ENCODE measurements at regions not wholly inside any gene's neighbourhood (a gene's known extent, or its start where the extent isn't known, plus 50 kb on each side); places are given as distances from the start of the nearest gene placed in this dataset.
"Not testable (repeated sequence)": the region's sequence is repeated elsewhere in the genome, so short reads cannot be mapped to it uniquely, and the experiment has no call there.

DNA sequence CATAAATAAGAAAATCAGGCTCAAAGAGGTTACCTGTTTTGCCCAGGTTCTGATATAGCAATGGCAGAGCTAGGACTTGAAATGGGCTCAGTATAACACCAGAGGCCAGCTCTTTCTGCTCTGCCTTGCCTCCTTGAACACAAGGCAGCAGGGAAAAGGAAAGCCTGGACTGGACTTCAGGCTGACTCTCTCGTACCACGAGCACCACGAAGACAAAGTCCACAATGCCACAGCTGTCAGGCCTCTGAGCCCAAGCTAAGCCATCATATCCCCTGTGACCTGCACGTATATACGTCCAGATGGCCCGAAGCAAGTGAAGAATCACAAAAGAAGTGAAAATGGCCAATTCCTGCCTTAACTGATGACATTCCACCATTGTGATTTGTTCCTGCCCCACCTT is 75.6 kb upstream of the SRSF6 start:
- not testable (repeated sequence) for H3K4me1 Mint-ChIP-seq, DNase-seq, H3K36me3 Mint-ChIP-seq, H3K4me3 Mint-ChIP-seq, H3K27ac Mint-ChIP-seq, H3K9me3 Mint-ChIP-seq
- H3K27me3 Mint-ChIP-seq, result peaks cover 18% of the 10 kb centered on the region

DNA sequence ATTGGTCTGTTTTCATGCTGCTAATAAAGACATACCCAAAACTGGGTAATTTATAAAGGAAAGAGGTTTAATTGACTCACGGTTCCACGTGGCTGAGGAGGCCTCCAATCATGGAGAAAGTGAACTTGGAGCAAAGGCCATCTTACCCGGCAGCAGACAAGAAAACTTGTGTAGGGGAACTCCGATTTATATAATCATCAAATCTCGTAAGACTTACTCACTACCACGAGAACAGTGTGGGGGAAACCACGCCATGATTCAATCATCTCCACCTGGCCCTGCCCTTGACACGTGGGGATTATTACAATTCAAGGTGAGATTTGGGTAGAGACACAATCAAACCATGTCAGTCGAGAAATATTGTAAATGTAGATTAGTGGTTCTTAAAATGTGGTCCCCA is 76.2 kb upstream of the SRSF6 start:
- not testable (repeated sequence) for H3K9me3 Mint-ChIP-seq, DNase-seq, H3K36me3 Mint-ChIP-seq, H3K4me1 Mint-ChIP-seq, H3K27ac Mint-ChIP-seq, H3K4me3 Mint-ChIP-seq
- H3K27me3 Mint-ChIP-seq, result peaks cover 18% of the 10 kb centered on the region

DNA sequence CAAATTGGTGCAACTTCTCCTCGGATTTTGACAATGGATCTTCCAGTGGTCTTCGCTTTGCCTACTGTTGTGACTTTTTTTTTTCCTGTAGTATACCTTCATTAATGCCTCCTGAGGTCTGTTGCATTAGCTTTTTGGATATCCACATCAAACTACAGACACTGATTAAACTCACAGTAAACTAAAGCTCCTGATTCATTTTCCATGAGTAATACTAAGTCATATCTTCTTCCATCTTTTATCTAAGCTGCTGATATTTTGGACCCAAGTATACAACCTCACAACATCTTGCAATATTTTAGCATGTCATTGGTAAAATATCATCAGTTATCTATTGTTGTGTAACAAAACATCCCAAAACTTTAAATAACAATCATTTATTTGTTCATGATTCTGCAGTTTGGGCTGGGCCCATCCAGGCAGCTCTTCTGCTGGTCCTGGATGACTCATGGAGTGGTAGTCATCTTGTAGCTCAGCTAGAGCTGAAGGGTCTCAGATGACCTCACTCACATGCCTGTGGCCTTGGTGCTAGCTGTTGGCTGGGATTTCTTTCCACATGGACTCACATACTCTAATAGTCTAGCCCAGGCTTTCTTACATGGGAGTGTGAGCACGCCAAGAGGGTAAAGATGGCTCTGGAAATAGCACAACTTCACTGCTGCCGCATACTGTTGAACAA is 78.3 kb upstream of the SRSF6 start:
- no peak overlapping the region for H3K4me3 Mint-ChIP-seq
- H3K4me1 Mint-ChIP-seq, result peaks cover 3% of the 10 kb centered on the region
- no peaks in the 10 kb centered on the region for H3K9me3 Mint-ChIP-seq
- H3K27me3 Mint-ChIP-seq, result peaks cover 23% of the 10 kb centered on the region
- no peak overlapping the region for H3K27ac Mint-ChIP-seq
- DNase-seq, result no peak
- H3K36me3 Mint-ChIP-seq, result no peaks in the 10 kb centered on the region

DNA sequence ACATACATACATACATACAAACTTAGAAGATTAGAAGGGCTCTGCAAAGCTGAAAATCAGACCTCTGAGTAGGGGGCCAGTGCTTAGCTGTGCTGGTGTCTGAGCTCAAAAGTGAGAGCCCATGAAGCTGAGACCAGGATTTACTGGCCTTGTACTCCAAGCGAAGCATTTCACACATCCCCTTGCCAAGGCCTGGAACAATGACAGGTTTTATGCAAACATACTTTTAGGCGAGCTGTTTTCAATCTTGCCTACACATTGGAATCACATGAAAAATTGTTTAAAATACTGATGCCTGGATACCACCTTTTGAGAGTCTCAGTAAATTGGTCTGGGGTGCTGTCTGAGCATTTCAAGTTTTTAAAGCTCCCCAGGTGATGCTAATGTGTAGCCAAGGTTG is 80.9 kb upstream of the SRSF6 start:
- Mint-ChIP-seq H3K4me1 (peaks cover 3% of the 10 kb centered on the region), H3K9me3 (no peaks in the 10 kb centered on the region), H3K27me3 (peaks cover 13% of the 10 kb centered on the region), H3K36me3 (no peaks in the 10 kb centered on the region), H3K4me3 (no peak overlapping the region), H3K27ac (no peak overlapping the region)
- DNase-seq, result no peak

DNA sequence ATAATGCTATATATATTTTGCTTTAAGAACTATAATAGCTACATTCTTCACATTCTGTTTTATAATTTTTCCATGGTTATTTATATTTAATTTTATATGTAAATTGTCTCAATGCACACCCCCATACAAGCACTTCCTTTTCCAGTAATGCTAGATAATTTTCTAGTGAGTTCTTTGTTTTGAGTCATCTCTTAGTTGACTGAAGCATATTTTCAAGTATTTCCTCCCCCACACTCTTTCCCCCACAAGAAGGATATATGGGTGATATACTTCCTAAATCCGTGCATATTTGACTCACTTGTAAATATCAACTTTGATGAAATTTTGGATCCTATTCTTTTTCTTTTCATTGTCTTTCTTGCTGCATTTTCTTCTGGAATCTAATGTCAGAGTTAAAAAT is 82.1 kb upstream of the SRSF6 start:
- Mint-ChIP-seq H3K4me3 (no peak overlapping the region), H3K9me3 (no peaks in the 10 kb centered on the region), H3K4me1 (no peaks in the 10 kb centered on the region), H3K27ac (no peak overlapping the region), H3K36me3 (no peaks in the 10 kb centered on the region), H3K27me3 (peaks cover 12% of the 10 kb centered on the region)
- DNase-seq, result no peak

DNA sequence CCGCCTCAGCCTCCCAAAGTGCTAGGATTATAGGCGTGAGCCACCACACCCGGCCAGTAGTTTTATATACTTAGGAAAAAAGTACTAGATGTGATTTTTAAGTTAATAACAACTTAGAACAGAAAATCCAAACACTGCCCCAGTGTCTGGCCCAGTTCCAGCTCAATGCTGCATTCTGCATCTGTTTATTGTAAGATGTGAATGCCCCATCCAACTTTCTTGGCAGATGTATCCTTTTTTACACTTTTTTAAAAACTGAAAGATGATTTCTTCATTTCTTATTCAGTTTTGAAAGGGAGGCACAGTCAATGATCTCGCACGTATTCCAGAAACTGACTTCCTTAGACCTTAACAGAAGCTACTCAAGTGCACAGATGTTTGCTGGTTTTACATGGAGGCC is 85.6 kb upstream of the SRSF6 start:
- H3K4me1 Mint-ChIP-seq, result no peaks in the 10 kb centered on the region
- no peak overlapping the region for H3K27ac Mint-ChIP-seq
- no peak overlapping the region for H3K4me3 Mint-ChIP-seq
- H3K36me3 Mint-ChIP-seq, result no peaks in the 10 kb centered on the region
- no peaks in the 10 kb centered on the region for H3K9me3 Mint-ChIP-seq
- no peak for DNase-seq
- H3K27me3 Mint-ChIP-seq, result peaks cover 5% of the 10 kb centered on the region

DNA sequence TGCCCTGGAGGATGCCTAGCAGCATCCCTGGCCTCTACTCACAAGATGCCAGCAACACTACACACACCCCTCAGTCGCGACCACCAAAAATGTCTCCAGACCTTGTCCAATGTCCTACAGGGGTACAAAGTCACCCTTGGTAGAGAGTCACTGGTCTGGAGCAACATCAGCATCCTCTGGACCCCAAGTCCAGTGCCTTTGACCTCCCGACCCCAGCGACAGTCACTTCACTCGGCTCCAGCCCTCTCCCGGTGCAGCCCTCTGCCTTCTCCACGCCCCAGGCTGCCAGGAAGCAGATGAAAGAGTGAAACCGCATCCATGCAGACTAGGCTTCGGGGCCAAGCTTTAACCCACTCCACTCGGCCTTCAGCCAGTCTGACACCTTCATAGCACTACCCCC is 92.0 kb upstream of the SRSF6 start:
- Mint-ChIP-seq H3K27me3 (peaks cover 15% of the 10 kb centered on the region), H3K4me3 (no peak overlapping the region), H3K4me1 (no peaks in the 10 kb centered on the region), H3K36me3 (no peaks in the 10 kb centered on the region), H3K9me3 (no peaks in the 10 kb centered on the region), H3K27ac (no peak overlapping the region)
- DNase-seq, result no peak

DNA sequence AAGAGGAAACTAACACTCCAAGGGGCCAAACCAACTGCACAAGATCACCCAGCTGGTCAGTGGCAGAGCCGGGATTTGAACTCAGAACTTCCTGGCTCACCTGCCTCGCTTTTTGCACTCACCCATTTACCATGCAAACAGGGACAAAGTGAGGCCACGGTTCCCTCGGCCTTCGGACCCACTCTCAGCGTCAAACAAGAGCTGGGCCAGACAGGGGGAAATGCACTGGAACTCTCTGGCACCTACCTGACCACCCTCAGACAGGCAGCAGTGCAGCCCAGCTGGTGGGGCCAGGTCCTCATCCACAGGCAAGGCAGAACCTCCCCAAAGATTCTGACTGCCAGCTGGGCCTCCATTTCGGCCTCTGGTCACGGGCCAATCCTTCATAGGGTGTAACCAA is 93.7 kb upstream of the SRSF6 start:
- DNase-seq, result no peak
- Mint-ChIP-seq H3K4me1 (no peaks in the 10 kb centered on the region), H3K36me3 (no peaks in the 10 kb centered on the region), H3K27me3 (peaks cover 15% of the 10 kb centered on the region), H3K4me3 (no peak overlapping the region), H3K9me3 (no peaks in the 10 kb centered on the region), H3K27ac (no peak overlapping the region)

DNA sequence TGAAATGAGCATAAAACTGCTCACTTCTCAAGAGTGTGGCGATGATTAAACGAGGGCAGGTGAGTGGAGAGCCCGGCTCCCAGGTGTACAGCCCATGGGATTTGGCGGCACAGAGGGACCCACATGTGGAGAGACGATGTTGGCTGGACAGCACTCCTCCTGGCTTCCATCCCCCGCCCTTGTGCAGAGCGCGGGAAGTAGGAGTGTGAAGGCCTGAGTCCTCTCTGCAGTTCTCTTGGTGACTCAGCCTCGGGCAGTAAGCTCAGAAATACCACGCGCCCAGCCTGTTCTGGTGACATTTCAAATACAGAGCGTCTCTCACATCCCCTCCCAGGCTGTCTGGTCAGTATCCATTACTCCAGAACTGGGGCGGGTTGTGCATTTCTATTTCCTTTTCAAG is 94.2 kb upstream of the SRSF6 start:
- no peak for DNase-seq
- H3K4me3 Mint-ChIP-seq, result no peak overlapping the region
- no peaks in the 10 kb centered on the region for H3K4me1 Mint-ChIP-seq
- no peaks in the 10 kb centered on the region for H3K36me3 Mint-ChIP-seq
- H3K27ac Mint-ChIP-seq, result no peak overlapping the region
- H3K27me3 Mint-ChIP-seq, result peaks cover 15% of the 10 kb centered on the region
- H3K9me3 Mint-ChIP-seq, result no peaks in the 10 kb centered on the region

DNA sequence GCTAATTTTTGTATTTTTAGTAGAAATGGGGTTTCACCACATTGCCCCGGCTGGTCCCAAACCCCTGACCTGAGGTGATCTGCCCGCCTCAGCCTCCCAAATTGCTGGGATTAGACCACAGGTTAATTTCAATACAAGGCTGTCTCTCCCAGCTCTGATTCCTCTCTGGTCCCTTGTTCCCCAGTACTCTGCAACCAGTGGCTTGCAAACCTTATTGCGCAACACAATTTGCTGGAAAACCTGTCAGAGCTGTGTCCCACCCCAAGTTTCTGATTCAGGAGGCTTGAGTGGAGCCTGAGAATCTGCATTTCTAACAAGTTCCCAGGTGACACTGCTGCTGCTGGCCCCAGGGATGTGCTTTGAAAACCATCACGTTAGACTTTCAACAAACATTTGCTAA is 96.2 kb upstream of the SRSF6 start:
- DNase-seq, result no peak
- no peak overlapping the region for H3K27ac Mint-ChIP-seq
- no peaks in the 10 kb centered on the region for H3K9me3 Mint-ChIP-seq
- no peaks in the 10 kb centered on the region for H3K4me1 Mint-ChIP-seq
- no peak overlapping the region for H3K4me3 Mint-ChIP-seq
- H3K36me3 Mint-ChIP-seq, result no peaks in the 10 kb centered on the region
- H3K27me3 Mint-ChIP-seq, result peaks cover 15% of the 10 kb centered on the region

DNA sequence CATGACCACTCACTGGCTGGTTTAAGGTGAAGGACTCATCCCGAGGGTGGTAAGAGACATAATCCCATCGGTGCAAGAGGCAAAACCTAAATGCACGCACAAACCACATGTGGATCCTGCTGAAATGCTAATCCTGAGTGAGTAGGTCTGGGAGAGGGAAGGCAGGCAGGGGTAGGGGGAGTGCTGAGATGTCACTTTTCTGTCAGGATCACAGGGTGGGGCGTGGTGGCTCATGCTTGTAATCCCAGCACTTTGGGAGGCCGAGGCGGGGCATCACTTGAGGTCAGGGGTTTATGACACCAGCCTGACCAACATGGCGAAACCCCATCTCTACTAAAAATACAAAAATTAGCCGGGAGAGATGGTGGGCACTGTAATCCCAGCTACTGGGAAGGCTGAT is 97.7 kb upstream of the SRSF6 start:
- H3K27me3 Mint-ChIP-seq, result peaks cover 14% of the 10 kb centered on the region
- H3K9me3 Mint-ChIP-seq, result no peaks in the 10 kb centered on the region
- DNase-seq, result no peak
- H3K36me3 Mint-ChIP-seq, result no peaks in the 10 kb centered on the region
- no peak overlapping the region for H3K4me3 Mint-ChIP-seq
- H3K4me1 Mint-ChIP-seq, result no peaks in the 10 kb centered on the region
- H3K27ac Mint-ChIP-seq, result no peak overlapping the region

DNA sequence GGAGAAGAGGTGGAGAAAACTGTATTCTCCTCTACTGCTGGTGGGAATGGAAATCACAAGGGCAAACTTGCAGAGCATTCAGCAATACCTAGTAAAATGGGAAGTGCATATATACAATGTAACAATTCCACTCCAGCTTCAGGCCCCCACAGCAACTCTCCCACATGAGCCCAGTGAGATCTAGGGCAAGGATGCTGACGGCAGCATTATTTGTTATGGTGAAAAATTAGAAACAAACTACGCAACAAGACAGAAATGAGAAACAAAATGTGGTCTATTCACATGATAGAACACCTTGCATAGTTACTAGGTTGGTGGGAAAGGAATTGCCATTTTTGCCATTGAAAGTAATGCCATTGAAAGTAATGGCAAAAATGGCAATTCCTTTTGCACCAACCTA is 98.9 kb upstream of the SRSF6 start:
- Mint-ChIP-seq H3K27me3 (peaks cover 8% of the 10 kb centered on the region), H3K27ac (no peak overlapping the region), H3K4me1 (no peaks in the 10 kb centered on the region), H3K36me3 (no peaks in the 10 kb centered on the region), H3K4me3 (no peak overlapping the region), H3K9me3 (no peaks in the 10 kb centered on the region)
- no peak for DNase-seq

DNA sequence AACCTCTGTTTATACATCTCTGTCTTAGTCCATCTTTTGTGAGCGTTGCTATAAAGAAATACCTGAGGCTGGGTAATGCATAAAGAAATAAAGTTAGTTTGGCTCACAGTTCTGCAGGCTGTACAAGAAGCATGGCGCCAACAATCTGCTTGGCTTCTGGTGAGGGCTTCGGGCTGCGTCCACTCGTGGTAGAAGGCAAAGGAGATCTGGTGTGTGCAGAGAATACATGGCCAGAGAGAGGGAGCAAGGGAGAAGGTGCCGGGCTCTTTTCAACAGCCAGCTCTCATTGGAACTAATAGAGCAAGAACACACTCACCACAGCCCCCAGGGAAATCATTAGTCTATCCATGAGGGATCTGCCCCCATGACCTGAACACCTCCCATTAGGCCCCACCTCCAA is 100.3 kb upstream of the SRSF6 start:
- H3K9me3 Mint-ChIP-seq, result no peaks in the 10 kb centered on the region
- no peak overlapping the region for H3K27ac Mint-ChIP-seq
- no peak for DNase-seq
- H3K4me3 Mint-ChIP-seq, result no peak overlapping the region
- peaks cover 7% of the 10 kb centered on the region for H3K27me3 Mint-ChIP-seq
- no peaks in the 10 kb centered on the region for H3K4me1 Mint-ChIP-seq
- H3K36me3 Mint-ChIP-seq, result no peaks in the 10 kb centered on the region

DNA sequence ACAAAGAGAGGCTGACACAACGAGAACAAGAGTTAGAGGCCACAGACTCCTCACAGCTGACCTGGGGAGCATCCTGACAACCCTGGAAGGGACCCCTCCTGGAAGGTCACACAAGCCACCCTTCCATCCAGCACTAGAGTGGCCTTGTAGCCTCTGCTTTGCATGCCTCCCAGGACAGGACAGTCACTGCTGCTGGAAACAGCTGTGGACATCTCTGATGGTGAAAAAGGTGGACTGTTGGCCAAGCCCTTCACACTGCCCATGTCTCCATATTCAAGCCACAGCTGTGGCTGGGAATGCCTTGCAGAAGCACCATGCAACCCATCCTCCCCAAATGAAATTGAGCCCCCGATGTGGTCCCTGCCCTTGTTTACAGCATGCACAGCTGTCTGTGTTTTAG is 102.1 kb upstream of the SRSF6 start:
- DNase-seq, result no peak
- Mint-ChIP-seq H3K27me3 (peaks cover 7% of the 10 kb centered on the region), H3K36me3 (no peaks in the 10 kb centered on the region), H3K4me3 (no peak overlapping the region), H3K27ac (no peak overlapping the region), H3K4me1 (no peaks in the 10 kb centered on the region), H3K9me3 (no peaks in the 10 kb centered on the region)

DNA sequence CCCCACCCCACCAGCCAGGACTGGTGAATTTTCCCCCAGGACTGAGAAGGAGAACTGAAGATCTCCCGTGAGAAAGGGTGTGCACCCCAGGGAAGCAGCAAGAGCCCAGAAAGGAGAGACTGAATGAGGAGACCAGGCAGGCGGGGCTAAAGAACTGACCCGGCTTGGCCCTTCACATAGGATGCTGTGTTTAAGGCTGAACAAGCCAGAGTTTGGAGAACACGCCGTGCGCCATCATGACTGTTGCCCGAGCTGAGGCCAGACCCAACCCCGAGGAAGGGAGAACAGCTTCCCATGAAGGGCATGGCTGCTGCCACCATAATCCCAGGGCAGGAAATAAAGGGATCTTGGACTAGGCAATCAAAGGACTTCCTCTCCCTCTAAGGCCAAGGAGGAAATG is 104.7 kb upstream of the SRSF6 start:
- DNase-seq, result no peak
- Mint-ChIP-seq H3K9me3 (no peaks in the 10 kb centered on the region), H3K27ac (no peak overlapping the region)

DNA sequence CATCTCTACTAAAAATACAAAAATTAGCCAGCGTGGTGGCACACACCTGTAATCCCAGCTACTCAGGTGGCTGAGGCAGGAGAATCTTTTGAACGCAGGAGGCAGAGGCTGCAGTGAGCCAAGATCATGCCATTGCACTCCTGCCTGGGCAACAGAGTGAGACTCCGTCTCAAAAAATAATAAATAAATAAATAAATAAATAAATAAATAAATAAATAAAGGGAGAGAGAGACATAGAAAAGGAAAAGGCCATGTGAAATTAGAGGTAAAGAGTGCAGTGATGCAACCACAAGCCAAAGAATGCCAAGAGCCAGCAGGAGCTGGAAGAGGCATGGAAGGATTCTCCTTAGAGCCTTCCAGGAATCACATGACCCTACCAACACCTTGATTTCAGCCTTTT is 107.0 kb upstream of the SRSF6 start:
- DNase-seq, H3K9me3 Mint-ChIP-seq, H3K27ac Mint-ChIP-seq, H3K36me3 Mint-ChIP-seq, H3K4me1 Mint-ChIP-seq, H3K4me3 Mint-ChIP-seq: not testable (repeated sequence)
- H3K27me3 Mint-ChIP-seq, result peaks cover 18% of the 10 kb centered on the region

More for the DNA sequence above, 104.7 kb upstream of the SRSF6 start:
- Mint-ChIP-seq H3K27me3 (peaks cover 12% of the 10 kb centered on the region), H3K4me3 (no peak overlapping the region), H3K4me1 (no peaks in the 10 kb centered on the region), H3K36me3 (no peaks in the 10 kb centered on the region)

DNA sequence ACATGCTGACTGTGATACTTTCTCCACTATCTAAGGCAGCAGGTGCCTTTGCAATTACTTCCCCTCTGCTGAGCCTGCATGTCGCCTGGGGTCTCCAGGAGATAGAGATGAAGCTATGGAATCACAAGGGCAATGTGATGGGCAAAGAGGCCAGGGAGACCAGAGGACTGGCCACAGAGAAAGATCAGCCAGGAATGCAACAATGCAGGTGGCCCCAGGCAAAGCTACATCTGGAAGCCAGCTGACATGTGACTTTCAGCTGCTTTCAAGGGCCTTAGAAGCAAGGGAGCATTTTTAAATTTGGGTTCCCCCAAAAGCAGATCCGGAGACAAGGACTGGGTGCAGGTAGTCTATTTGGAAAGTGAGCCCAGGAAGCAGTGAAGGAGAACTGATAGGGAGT is 107.9 kb upstream of the SRSF6 start:
- H3K27me3 Mint-ChIP-seq, result peaks cover 18% of the 10 kb centered on the region
- no peaks in the 10 kb centered on the region for H3K4me1 Mint-ChIP-seq
- no peak for DNase-seq
- H3K36me3 Mint-ChIP-seq, result no peaks in the 10 kb centered on the region
- no peak overlapping the region for H3K27ac Mint-ChIP-seq
- H3K9me3 Mint-ChIP-seq, result no peaks in the 10 kb centered on the region
- H3K4me3 Mint-ChIP-seq, result no peak overlapping the region

Data from activated naive CD8-positive, alpha-beta T cell treated with anti-CD3 and anti-CD28 coated beads for 36 hours (primary cell).